SW 1271 (cell line): ENCODE measurements at regions not wholly inside any gene's neighbourhood (a gene's known extent, or its start where the extent isn't known, plus 50 kb on each side); places are given as distances from the start of the nearest gene placed in this dataset.

Experiments used
- DNase-seq, 2 experiments: peaks; one replicate each; lab custom pipeline; 2025; lab: John Stamatoyannopoulos, UW

DNA sequence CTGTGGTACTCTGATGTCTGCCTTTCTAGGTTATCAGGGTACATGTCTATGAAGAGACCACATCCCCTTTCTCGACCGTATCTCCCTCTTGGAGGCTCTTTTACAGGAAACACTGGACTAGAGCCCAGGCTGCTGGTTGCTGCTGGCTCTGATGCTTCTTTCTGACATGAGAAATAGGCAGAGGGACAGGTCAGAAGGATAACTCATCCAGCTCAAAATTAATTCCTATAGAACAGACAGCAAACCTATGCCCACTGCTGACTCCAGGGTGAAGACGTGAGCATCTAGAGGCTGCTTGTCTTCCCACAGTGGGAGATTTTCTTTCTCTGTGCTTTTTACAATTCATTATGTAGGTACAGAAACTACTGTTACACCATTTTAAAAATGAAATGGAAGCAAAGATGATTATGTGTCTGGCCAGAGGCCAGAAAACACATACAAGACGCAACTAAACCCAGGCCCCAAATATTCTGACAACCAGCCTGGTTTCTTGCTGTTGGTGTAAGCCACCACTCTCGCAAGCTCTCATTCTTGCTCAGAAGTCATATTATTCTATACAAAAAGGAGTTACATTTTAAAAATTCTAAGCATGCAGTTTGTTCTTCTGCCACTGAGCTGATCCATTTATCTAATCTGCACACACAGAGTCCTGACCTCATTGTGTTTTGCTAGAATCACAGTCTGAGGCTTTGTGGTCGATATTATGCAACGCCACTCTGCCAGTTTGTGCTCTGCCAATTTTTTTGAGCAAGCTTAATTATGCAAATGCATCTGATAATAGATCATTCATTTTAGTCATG lies 424.3 kb downstream of the KIF20B start:
- DNase-seq = no peak

DNA sequence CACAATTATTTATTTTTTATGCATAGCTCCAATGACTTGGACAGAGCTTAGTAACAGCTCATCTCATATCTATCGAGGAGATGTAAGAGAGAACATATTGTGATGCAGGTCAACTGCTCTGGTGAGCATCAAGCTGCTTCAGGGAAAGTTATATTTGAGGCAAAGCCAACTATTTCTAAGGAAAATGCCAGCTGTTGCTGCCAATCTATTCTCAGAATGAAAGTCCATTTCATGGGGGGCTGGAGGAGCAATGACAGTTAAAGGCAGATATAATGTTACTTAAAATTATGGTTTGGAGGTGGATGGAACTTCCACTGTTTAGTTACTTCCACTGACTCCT lies 424.8 kb downstream of the KIF20B start:
- no peak for DNase-seq

DNA sequence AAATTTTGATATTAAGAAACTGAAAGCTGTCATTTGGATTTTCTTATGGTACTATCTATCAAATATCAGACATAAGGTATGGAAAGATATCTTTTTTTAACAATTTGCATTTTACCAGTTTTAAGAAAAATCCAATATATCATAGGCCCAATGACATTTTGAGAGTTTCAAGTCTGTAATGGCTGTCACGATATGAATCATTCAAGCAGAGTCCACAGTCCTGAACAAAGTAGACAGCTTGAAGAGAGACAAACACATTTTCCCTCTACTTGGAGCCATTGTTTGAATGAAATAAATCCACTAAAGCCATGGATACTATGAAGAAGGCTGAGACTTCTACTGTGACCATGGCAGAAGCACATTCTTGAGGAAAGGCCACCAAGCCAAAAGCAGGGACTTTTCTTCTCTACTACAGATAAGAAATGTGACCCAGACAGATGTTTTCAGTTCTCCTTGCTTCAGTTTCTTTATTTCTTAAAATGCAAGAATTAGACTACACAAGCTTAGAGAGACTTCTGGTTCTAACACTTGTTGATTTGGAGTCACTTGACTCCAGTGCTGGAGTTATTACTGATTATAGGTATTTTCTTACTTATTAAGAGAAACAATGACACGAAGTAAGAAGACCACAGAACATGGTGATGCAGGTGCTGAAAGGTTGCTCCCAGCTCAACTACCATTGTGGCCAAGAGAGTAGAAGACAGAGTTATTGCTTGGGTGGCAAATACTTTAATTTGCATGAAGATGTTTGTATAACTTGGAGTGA lies 429.1 kb downstream of the KIF20B start:
- no peak for DNase-seq

- DNase-seq = no peak
Observed at GRCh38 chr10:90133606-90134005, 432.2 kb downstream of the KIF20B start.

- no peak for DNase-seq
Observed at GRCh38 chr10:90136731-90137316, 435.4 kb downstream of the KIF20B start.

GRCh38 chr10:90138844-90139243 lies 437.5 kb downstream of the KIF20B start:
- peak in 1 of 2 experiments; percentile 17 for DNase-seq

GRCh38 chr10:90141791-90142190 lies 440.4 kb downstream of the KIF20B start:
- no peak for DNase-seq

- no peak for DNase-seq
Observed at GRCh38 chr10:90143937-90144336, 442.5 kb downstream of the KIF20B start.

DNA sequence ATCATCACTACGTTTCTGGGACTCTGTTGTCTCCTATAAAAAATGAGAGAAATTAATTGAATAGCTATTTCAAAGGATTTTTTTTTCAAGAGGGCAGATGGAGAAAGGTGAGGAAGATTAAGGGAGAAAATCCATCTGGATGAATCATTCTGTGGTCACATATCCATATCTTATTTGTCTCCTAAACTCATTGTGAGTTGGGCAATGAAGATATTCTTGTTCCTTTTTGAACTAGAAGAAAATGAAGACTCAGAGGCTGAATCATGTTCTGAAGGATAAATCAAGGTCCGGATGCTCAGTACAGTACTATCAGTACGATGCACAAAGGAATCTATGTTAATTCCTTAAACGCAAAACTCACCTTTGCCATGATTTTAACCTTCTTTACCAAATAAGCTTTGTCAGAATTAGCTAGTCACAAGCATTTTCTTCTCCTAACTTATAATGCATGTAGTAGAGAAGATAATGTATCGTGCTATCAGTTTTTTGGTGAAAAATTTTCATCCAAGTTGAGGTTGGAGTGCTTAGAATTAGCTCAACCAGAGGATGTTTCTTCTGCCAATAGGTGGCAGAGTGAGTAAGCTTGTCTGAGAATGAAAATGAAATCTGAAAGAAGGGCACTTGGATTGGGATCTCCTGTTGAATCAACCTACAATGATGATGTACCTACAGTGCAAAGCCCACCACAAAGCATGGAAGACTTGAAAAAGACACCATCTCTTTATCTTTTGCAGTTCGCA lies 446.9 kb downstream of the KIF20B start:
- peak in 1 of 2 experiments; percentile 40 for DNase-seq

DNA sequence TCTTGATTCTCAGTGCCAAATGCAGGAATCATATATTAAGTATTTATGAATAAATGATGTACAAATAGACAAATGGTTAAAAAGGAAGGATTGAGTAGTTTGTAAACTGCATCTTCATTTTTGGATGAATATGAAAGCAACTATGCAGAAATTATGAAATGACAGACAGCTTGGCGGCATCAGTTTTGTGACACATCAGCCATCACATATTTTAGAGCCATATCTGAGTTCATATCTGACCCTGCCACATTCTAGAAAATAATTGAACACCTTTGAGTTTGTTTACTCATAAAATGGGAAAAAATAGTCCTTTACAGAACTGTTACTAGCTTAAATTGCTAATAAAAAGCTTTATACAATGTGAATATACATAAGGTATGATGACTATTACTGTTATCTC lies 448.2 kb downstream of the KIF20B start:
- no peak for DNase-seq

DNA sequence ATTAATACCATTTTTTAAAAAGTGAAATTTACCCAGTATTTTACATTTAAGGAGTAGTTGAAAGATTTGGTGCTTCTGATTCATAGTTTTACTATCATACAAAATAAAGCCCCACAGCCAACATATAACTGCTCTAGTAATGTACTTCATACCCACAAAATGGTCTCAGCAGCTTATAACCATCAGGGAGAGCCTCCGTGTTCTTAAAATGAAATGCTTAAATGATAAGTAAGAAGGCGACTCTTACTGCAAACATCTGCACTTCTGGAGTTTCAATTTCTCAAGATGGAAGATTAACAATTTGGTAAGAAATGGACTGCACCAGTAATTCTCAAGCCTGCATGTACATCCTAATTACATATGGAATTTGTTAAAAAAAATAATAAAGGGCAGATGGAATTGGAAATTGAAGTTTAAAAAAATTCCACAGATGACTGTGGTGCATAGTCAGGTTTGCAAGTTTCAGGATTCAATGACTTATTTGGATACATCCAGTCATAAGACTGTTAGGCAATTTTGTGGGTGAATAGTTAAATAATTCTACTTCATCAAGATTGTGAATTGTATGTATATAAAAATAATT lies 461.0 kb downstream of the KIF20B start:
- no peak for DNase-seq

DNA sequence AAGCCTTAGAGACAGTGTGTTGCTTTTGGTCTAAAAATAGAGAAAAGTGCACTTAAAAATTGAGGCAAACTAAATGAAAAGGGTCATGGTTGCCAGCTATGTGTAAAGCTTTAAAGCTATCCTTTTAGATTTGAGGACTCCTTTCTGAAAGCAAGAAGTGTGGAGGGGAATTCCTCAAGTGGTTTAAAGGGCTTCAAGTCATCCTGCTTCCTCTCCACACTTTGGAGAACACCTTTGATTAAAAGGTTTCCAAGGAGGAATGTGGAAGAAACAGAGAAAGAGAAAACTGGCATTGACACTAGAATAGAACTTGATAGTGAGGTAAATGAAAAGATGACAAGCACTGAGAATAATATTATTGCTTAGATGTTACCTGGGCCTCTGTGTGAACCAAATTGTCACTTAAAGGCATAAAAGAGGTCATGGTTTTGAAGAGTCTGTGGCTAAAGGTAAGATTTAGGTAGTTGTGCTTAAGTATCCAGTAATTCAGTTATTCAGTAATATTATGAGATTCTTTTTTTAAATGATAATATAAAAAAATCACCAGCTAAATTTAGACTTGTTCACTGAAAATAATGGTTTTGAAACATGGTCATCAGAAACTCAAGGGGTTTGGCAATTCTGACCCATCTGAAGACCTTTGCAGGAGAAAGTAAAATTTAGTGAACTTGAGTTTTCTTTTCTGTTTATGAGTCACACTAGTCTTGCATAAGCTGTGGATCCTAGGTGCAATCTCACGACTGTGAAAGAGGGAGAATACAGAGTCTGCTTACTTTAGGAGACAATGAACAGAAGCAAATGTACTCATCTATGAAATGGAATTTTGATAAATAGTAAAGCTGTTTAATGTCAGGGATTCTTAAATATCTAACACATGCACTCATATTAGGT lies 466.0 kb downstream of the KIF20B start:
- no peak for DNase-seq

DNA sequence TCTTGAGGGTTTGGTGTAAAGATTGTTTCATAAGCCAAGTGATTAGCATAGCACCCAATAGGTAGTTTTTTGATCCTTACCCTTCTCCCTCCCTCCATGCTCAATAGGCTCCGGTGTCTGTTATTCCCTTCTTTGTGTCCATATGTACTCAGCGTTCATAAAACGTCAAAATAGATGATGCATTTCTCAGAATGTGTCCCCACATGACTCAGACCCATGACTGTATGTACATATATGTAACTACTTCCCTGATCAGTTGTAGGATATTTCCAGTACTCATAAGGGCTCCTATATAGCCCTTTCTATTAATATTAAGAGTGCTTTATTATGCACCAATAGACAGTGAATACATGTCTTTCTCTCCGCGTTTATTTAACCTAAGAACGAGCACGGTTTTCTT lies 466.9 kb downstream of the KIF20B start:
- no peak for DNase-seq

- DNase-seq = no peak
Observed at GRCh38 chr10:90171014-90171722, 469.8 kb downstream of the KIF20B start.

DNA sequence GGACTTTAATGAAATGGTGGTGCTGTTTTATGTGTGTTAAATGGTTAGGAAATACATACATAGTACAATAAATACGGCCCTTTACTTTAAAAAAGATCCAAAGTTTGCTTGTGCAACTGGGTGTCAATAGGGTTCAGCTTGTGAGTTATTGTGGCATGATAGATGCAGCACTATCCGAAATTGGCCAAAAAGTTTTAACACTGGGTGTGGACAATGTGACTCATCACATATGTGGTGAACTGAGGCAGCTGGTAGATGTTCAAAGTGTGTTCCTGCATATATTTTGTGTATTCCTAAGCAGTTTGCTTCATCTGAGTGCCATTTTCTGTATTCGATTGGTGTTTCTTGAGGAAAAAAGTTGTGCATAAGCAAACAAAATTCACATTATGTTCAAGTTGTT lies 473.1 kb downstream of the KIF20B start:
- DNase-seq = no peak

- no peak for DNase-seq
Observed at GRCh38 chr10:90175161-90175681, 473.8 kb downstream of the KIF20B start.

- peak in 1 of 2 experiments; percentile 1 for DNase-seq
Observed at GRCh38 chr10:90179696-90180407, 478.5 kb downstream of the KIF20B start.

- DNase-seq = no peak
Observed at GRCh38 chr10:90180886-90181691, 479.7 kb downstream of the KIF20B start.

- DNase-seq = no peak
Observed at GRCh38 chr10:90192825-90193224, 491.4 kb downstream of the KIF20B start.
